HL-60 (cell line): ENCODE measurements at regions not wholly inside any gene's neighbourhood (a gene's known extent, or its start where the extent isn't known, plus 50 kb on each side); places are given as distances from the start of the nearest gene placed in this dataset.

Experiments
- DNase-seq, 2 experiments: peaks; one replicate each; pipeline ENCODE4 v3.0.0-alpha.2; 2010 to 2020; ENCODE audit warnings: low read depth in 1 of 2, low spot score in 1 of 2
- H3K27ac ChIP-seq: fragments of 250-450 bp; sonication (Bioruptor Pico); replicated peaks from 2 replicates; pipeline ENCODE4 v1.5.1; 2020; ENCODE audit warnings: mild to moderate bottlenecking, moderate library complexity
- H3K27me3 ChIP-seq: fragments of 250-450 bp; sonication (Bioruptor Pico); 2 replicates; pipeline ENCODE4 v1.5.1; 2021; ENCODE audit warnings: mild to moderate bottlenecking, moderate library complexity; ENCODE audit not compliant: insufficient read depth, poor library complexity, severe bottlenecking
- H3K4me3 ChIP-seq: replicated peaks from 2 replicates; pipeline ENCODE4 v1.5.1; 2011; ENCODE audit warnings: mild to moderate bottlenecking, control low read depth, low read length; ENCODE audit not compliant: insufficient read depth
- CTCF ChIP-seq: IDR thresholded peaks from one replicate; pipeline ENCODE4 v1.5.1; 2011; ENCODE audit warnings: low read length, control low read depth, inconsistent platforms; ENCODE audit not compliant: insufficient read depth
- GABPA ChIP-seq: IDR thresholded peaks from 2 replicates; pipeline ENCODE4 v1.6.1; 2012; ENCODE audit warnings: low read depth
- POLR2AphosphoS5 ChIP-seq: IDR thresholded peaks from 2 replicates; pipeline ENCODE4 v1.6.1; 2012; ENCODE audit warnings: low read depth
- SPI1 ChIP-seq: IDR thresholded peaks from 2 replicates; pipeline ENCODE4 v1.6.1; 2012; ENCODE audit warnings: low read depth, mild to moderate bottlenecking, borderline replicate concordance
- TF ChIP-seq, protein P1 (sequence below): IDR thresholded peaks from 2 replicates; pipeline ENCODE4 v1.6.1; 2012; ENCODE audit warnings: low read depth; ENCODE audit not compliant: insufficient replicate concordance

GRCh38 chr6:168784426-168784825, 343.4 kb downstream of the SMOC2 start:
- H3K27me3 ChIP-seq: no peaks in the 10 kb centered on the region
- H3K27ac ChIP-seq: no peak overlapping the region
- no peak for DNase-seq
- TF ChIP-seq POLR2AphosphoS5: no peak
- TF ChIP-seq GABPA: no peak
- TF ChIP-seq, protein P1, sequence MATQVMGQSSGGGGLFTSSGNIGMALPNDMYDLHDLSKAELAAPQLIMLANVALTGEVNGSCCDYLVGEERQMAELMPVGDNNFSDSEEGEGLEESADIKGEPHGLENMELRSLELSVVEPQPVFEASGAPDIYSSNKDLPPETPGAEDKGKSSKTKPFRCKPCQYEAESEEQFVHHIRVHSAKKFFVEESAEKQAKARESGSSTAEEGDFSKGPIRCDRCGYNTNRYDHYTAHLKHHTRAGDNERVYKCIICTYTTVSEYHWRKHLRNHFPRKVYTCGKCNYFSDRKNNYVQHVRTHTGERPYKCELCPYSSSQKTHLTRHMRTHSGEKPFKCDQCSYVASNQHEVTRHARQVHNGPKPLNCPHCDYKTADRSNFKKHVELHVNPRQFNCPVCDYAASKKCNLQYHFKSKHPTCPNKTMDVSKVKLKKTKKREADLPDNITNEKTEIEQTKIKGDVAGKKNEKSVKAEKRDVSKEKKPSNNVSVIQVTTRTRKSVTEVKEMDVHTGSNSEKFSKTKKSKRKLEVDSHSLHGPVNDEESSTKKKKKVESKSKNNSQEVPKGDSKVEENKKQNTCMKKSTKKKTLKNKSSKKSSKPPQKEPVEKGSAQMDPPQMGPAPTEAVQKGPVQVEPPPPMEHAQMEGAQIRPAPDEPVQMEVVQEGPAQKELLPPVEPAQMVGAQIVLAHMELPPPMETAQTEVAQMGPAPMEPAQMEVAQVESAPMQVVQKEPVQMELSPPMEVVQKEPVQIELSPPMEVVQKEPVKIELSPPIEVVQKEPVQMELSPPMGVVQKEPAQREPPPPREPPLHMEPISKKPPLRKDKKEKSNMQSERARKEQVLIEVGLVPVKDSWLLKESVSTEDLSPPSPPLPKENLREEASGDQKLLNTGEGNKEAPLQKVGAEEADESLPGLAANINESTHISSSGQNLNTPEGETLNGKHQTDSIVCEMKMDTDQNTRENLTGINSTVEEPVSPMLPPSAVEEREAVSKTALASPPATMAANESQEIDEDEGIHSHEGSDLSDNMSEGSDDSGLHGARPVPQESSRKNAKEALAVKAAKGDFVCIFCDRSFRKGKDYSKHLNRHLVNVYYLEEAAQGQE: no peak
- TF ChIP-seq CTCF: no peak
- no peak for TF ChIP-seq SPI1
- no peak overlapping the region for H3K4me3 ChIP-seq

GRCh38 chr6:168783720-168784119, 342.7 kb downstream of the SMOC2 start:
- Histone ChIP-seq H3K27ac (no peak overlapping the region), H3K4me3 (no peak overlapping the region), H3K27me3 (no peaks in the 10 kb centered on the region)
- no peak for TF ChIP-seq CTCF
- TF ChIP-seq, protein P1: no peak
- TF ChIP-seq GABPA: no peak
- TF ChIP-seq POLR2AphosphoS5: no peak
- no peak for TF ChIP-seq SPI1
- no peak for DNase-seq

DNA sequence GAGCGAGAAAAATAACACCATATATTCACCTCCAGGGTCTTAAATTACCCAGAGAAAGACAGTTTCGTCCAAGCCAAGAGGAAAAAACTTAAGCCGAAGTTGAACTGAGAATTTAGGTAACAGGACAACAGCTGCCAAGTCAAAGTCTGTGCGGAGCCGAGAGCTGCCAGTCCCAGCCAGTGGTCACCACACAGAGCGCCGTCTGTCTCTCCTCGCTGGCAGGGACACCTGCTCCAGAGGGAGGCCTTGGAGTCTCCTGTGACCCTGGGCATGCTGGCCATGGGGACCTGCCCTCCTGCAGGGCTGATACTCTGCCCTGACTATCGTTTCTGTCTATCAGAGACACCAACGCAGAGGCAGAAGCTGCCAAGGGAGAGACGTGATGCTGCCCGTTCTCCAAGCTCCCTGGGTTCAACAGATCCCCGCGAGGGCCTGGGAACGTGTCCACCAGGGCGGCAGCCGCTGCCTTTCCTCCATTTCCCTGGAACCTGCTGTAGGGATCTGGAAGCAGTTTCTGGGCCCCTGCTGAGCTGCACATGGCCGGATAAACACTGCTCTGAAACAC, 341.3 kb downstream of the SMOC2 start:
- H3K4me3 ChIP-seq: no peak overlapping the region
- no peak for TF ChIP-seq SPI1
- TF ChIP-seq GABPA: no peak
- TF ChIP-seq, protein P1: no peak
- no peak for TF ChIP-seq CTCF
- TF ChIP-seq POLR2AphosphoS5: no peak
- no peak for DNase-seq
- H3K27me3 ChIP-seq: no peaks in the 10 kb centered on the region
- no peak overlapping the region for H3K27ac ChIP-seq
